SIG-M5 treated with dmso at 0.1 percent for 504 hours (cell line): ENCODE measurements at regions not wholly inside any gene's neighbourhood (a gene's known extent, or its start where the extent isn't known, plus 50 kb on each side); places are given as distances from the start of the nearest gene placed in this dataset.

Experiments
- DNase-seq: peaks from one replicate; lab custom pipeline; 2025; ENCODE audit not compliant: unreplicated experiment; lab: John Stamatoyannopoulos, UW

- no peak for DNase-seq
Observed at GRCh38 chr12:67426067-67426466, 156.9 kb downstream of the CAND1 start.

GRCh38 chr12:67427336-67427735 lies 158.2 kb downstream of the CAND1 start:
- DNase-seq: no peak

- no peak for DNase-seq
Observed at GRCh38 chr12:67428431-67428830, 159.3 kb downstream of the CAND1 start.

- peak; percentile 10 for DNase-seq
Observed at GRCh38 chr12:67430708-67431335, 161.7 kb downstream of the CAND1 start.

- no peak for DNase-seq
Observed at GRCh38 chr12:67431411-67432020, 162.4 kb downstream of the CAND1 start.

GRCh38 chr12:67433385-67434175 lies 164.4 kb downstream of the CAND1 start:
- no peak for DNase-seq

- DNase-seq: no peak
Observed at GRCh38 chr12:67434671-67435370, 165.7 kb downstream of the CAND1 start.

- no peak for DNase-seq
Observed at GRCh38 chr12:67436230-67436629, 167.1 kb downstream of the CAND1 start.

GRCh38 chr12:67437011-67437410 lies 167.9 kb downstream of the CAND1 start:
- no peak for DNase-seq

- no peak for DNase-seq
Observed at GRCh38 chr12:67439611-67440010, 170.5 kb downstream of the CAND1 start.

GRCh38 chr12:67441736-67442346 lies 172.7 kb downstream of the CAND1 start:
- peak; percentile 46 for DNase-seq

GRCh38 chr12:67442347-67442841 lies 173.2 kb downstream of the CAND1 start:
- DNase-seq: no peak

- no peak for DNase-seq
Observed at GRCh38 chr12:67442896-67443295, 173.7 kb downstream of the CAND1 start.

- no peak for DNase-seq
Observed at GRCh38 chr12:67444542-67444941, 175.4 kb downstream of the CAND1 start.

GRCh38 chr12:67446716-67447115 lies 177.6 kb downstream of the CAND1 start:
- DNase-seq: no peak

- DNase-seq: no peak
Observed at GRCh38 chr12:67447180-67447579, 178.0 kb downstream of the CAND1 start.

GRCh38 chr12:67449591-67450052 lies 180.5 kb downstream of the CAND1 start:
- DNase-seq: no peak

- DNase-seq: no peak
Observed at GRCh38 chr12:67450441-67450840, 181.3 kb downstream of the CAND1 start.

- DNase-seq: no peak
Observed at GRCh38 chr12:67451206-67451605, 182.0 kb downstream of the CAND1 start.

GRCh38 chr12:67452119-67452805 lies 183.1 kb downstream of the CAND1 start:
- peak; percentile 16 for DNase-seq
